ENCODE measurements at regions not wholly inside any gene's neighbourhood (a gene's known extent, or its start where the extent isn't known, plus 50 kb on each side); places are given as distances from the start of the nearest gene placed in this dataset.

DNA sequence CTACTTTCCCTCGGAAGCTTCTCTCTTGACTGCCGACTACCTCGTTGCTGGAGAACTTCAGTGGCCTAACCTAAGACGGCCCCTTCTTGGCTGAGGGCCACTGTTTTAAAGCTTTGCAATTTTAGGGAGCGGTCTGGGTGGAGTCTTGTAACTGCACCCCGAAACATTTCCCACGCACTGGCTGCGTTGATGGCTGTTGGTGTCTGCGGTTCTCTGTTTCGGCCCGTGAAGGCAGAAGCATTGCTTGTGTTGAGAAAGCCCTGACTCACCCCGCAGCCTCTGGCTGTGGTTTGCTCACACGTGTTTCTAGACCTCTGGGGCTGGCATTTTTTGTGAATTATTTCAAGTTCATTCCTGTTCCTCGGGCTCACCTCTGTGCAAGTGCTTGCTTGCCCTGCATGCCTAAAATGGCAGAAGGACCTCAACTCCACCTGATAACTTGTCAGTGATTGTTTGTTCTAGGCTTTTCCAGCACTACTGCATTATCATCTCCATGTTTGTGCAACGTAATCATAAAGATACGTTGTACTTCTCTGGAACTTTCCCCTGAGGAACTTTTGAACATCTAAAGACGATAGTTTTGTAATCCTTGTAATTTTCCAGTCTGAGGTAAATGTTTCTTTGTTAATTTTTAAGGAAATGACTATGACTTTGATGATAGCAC, 94.2 kb upstream of the DLX2 start:
- TF ChIP-seq CTCF (IDR thresholded peaks at IDR 0.05; ENCODE audit: borderline replicate concordance, extremely low read depth, insufficient read depth): no peak
- H3K27me3 ChIP-seq (ENCODE audit: control insufficient read depth, insufficient read depth, low read length): no peaks in the 10 kb centered on the region
- DNase-seq (no peak), FAIRE-seq (no peak)
- H3K27ac ChIP-seq (ENCODE audit: low read depth in 2 of 2, low read length in 2 of 2): no peak overlapping the region
- H3K4me3 ChIP-seq (ENCODE audit: low read length in 3 of 3): no peak overlapping the region
- no peak overlapping the region for H3K9ac ChIP-seq (ENCODE audit: low read length in 3 of 3)
- intact Hi-C loops (cut with DNase I): no loop called here
- H3K36me3 ChIP-seq (ENCODE audit: control insufficient read depth in 2 of 3, insufficient read depth in 3 of 3, low read length in 3 of 3): no peaks in the 10 kb centered on the region
- H3K9me3 ChIP-seq (ENCODE audit: control insufficient read depth in 2 of 3, insufficient read depth in 1 of 3, low read length in 3 of 3): peaks cover 0 to 25% (median 7%) of the 10 kb centered on the region in 3 donors
- H3K4me1 ChIP-seq (ENCODE audit: control insufficient read depth in 2 of 3, insufficient read depth in 2 of 3, low read depth in 1 of 3, low read length in 3 of 3): no peaks in the 10 kb centered on the region

DNA sequence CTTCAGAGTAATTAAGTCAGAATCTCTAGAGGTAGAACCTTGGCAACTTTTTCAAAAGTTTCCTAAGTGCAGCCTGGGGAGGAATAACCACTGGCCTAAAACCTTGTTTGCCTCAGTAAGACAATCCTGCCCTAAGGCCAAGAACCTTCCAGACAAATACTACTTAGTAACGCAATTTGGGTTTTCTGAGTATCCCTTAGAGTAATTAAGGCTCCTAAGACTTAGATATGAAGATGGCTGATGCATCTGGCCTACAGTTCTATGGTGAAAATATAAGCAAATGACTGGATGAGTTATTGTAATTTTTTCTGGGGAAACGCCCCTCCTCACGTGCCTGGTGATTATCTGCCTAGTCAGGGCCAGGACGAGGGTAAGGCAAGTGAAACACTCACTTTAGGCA, 95.7 kb upstream of the DLX2 start:
- no peak overlapping the region for H3K9ac ChIP-seq (ENCODE audit: low read length in 3 of 3)
- TF ChIP-seq CTCF (IDR thresholded peaks at IDR 0.05; ENCODE audit: borderline replicate concordance, extremely low read depth, insufficient read depth): no peak
- H3K36me3 ChIP-seq (ENCODE audit: control insufficient read depth in 2 of 3, insufficient read depth in 3 of 3, low read length in 3 of 3): no peaks in the 10 kb centered on the region
- FAIRE-seq (no peak), DNase-seq (no peak)
- no peaks in the 10 kb centered on the region for H3K4me1 ChIP-seq (ENCODE audit: control insufficient read depth in 2 of 3, insufficient read depth in 2 of 3, low read depth in 1 of 3, low read length in 3 of 3)
- intact Hi-C loops (cut with DNase I): no loop called here
- H3K27me3 ChIP-seq (ENCODE audit: control insufficient read depth, insufficient read depth, low read length): no peaks in the 10 kb centered on the region
- H3K9me3 ChIP-seq (ENCODE audit: control insufficient read depth in 2 of 3, insufficient read depth in 1 of 3, low read length in 3 of 3): peaks cover 0 to 22% (median 7%) of the 10 kb centered on the region in 3 donors
- H3K27ac ChIP-seq (ENCODE audit: low read depth in 2 of 2, low read length in 2 of 2): no peak overlapping the region
- H3K4me3 ChIP-seq (ENCODE audit: low read length in 3 of 3): no peak overlapping the region

- intact Hi-C loops (cut with DNase I): no loop called here
- H3K4me3 ChIP-seq (ENCODE audit: low read length in 3 of 3): no peak overlapping the region
- peaks cover 0 to 18% (median 7%) of the 10 kb centered on the region in 3 donors for H3K9me3 ChIP-seq (ENCODE audit: control insufficient read depth in 2 of 3, insufficient read depth in 1 of 3, low read length in 3 of 3)
- FAIRE-seq: no peak
- no peak overlapping the region for H3K27ac ChIP-seq (ENCODE audit: low read depth in 2 of 2, low read length in 2 of 2)
- H3K27me3 ChIP-seq (ENCODE audit: control insufficient read depth, insufficient read depth, low read length): no peaks in the 10 kb centered on the region
- DNase-seq: no peak
- no peak for TF ChIP-seq CTCF (IDR thresholded peaks at IDR 0.05; ENCODE audit: borderline replicate concordance, extremely low read depth, insufficient read depth)
- H3K36me3 ChIP-seq (ENCODE audit: control insufficient read depth in 2 of 3, insufficient read depth in 3 of 3, low read length in 3 of 3): no peaks in the 10 kb centered on the region
- H3K9ac ChIP-seq (ENCODE audit: low read length in 3 of 3): no peak overlapping the region
- H3K4me1 ChIP-seq (ENCODE audit: control insufficient read depth in 2 of 3, insufficient read depth in 2 of 3, low read depth in 1 of 3, low read length in 3 of 3): no peaks in the 10 kb centered on the region
Measured at GRCh38 chr2:172198908-172199307, 96.2 kb upstream of the DLX2 start.
